HEK293 (cell line): ENCODE measurements at regions not wholly inside any gene's neighbourhood (a gene's known extent, or its start where the extent isn't known, plus 50 kb on each side); places are given as distances from the start of the nearest gene placed in this dataset.

Experiments
- CTCF ChIA-PET: fragments of 350-600 bp; formaldehyde crosslinking; extraction: SDS; loops from one replicate; lab custom pipeline; 2021; ENCODE audit warnings: antibody characterized with exemption; lab: Yijun Ruan, JAX
- POLR2A ChIA-PET: fragments of 300-600 bp; formaldehyde crosslinking; extraction: SDS; loops from one replicate; lab custom pipeline; 2020; ENCODE audit warnings: antibody characterized with exemption, inconsistent platforms; lab: Yijun Ruan, JAX
- H3K27ac ChIP-seq: fragments of 200-500 bp; sonication (Bioruptor generic); 2 replicates; pipeline ENCODE4 v1.5.1; 2014; ENCODE audit warnings: low read depth, low read length, control low read depth, inconsistent platforms; ENCODE audit errors: extremely low read depth
- H3K36me3 ChIP-seq, 2 experiments: fragments of 200-500 bp in 1 of 2; sonication (Bioruptor generic) in 1 of 2; 1 replicate in 1 of 2; 2 replicates in 1 of 2; pipeline ENCODE4 v1.5.1; 2014 to 2017; ENCODE audit warnings: inconsistent platforms in 2 of 2, low read length in 2 of 2; ENCODE audit not compliant: control insufficient read depth in 2 of 2, insufficient read depth in 1 of 2
- H3K4me1 ChIP-seq: fragments of 200-500 bp; sonication (Bioruptor generic); 2 replicates; pipeline ENCODE4 v1.5.1; 2014; ENCODE audit warnings: mild to moderate bottlenecking, low read length, inconsistent platforms; ENCODE audit not compliant: control insufficient read depth, insufficient read depth
- H3K4me3 ChIP-seq: 2 replicates; pipeline ENCODE4 v1.5.1; 2011; ENCODE audit warnings: low read depth, mild to moderate bottlenecking, control low read depth, low read length, moderate library complexity
- H3K9me3 ChIP-seq: fragments of 200-500 bp; sonication (Bioruptor generic); 2 replicates; pipeline ENCODE4 v1.5.1; 2014; ENCODE audit warnings: low read depth, low read length, inconsistent platforms; ENCODE audit not compliant: control insufficient read depth, insufficient read depth
- GLIS2 ChIP-seq: fragments of 450-650 bp; formaldehyde crosslinking; IDR thresholded peaks from 2 replicates; pipeline ENCODE4 v1.5.1; 2016; ENCODE audit warnings: missing biosample characterization, missing genetic modification characterization
- PBX3 ChIP-seq: sonication (generic); formaldehyde crosslinking; IDR thresholded peaks from 2 replicates; pipeline ENCODE4 v1.8.1; 2022; ENCODE audit warnings: mild to moderate bottlenecking, moderate library complexity, missing genetic modification reagents
- PRDM4 ChIP-seq: fragments of 450-650 bp; formaldehyde crosslinking; IDR thresholded peaks from 2 replicates; pipeline ENCODE4 v1.5.1; 2017; ENCODE audit warnings: missing biosample characterization, missing genetic modification characterization
- SETDB1 ChIP-seq: IDR thresholded peaks from one replicate; pipeline ENCODE4 v1.6.1; 2017; ENCODE audit warnings: mild to moderate bottlenecking, low read length, moderate library complexity, mixed read lengths; ENCODE audit not compliant: insufficient read length
- ZBTB26 ChIP-seq: fragments of 450-650 bp; formaldehyde crosslinking; optimal IDR thresholded peaks from 2 replicates; pipeline ENCODE3; 2016; ENCODE audit warnings: missing biosample characterization, mild to moderate bottlenecking, missing genetic modification characterization
- ZNF114 ChIP-seq: fragments of 450-650 bp; formaldehyde crosslinking; IDR thresholded peaks from 2 replicates; pipeline ENCODE4 v1.5.0; 2017; ENCODE audit warnings: missing biosample characterization, missing genetic modification characterization
- ZNF121 ChIP-seq: fragments of 450-650 bp; formaldehyde crosslinking; IDR thresholded peaks from 2 replicates; pipeline ENCODE4 v1.5.1; 2016; ENCODE audit warnings: missing biosample characterization, missing genetic modification characterization
- ZNF266 ChIP-seq: fragments of 450-650 bp; formaldehyde crosslinking; IDR thresholded peaks from 2 replicates; pipeline ENCODE4 v1.5.1; 2016; ENCODE audit warnings: missing biosample characterization, missing genetic modification characterization, low read depth
- ZNF391 ChIP-seq: fragments of 450-650 bp; formaldehyde crosslinking; IDR thresholded peaks from 2 replicates; pipeline ENCODE4 v1.5.1; 2016; ENCODE audit warnings: low read depth, missing biosample characterization, missing genetic modification characterization, borderline replicate concordance
- ZNF416 ChIP-seq: fragments of 450-650 bp; formaldehyde crosslinking; IDR thresholded peaks from 2 replicates; pipeline ENCODE4 v1.5.1; 2016; ENCODE audit warnings: missing biosample characterization, missing genetic modification characterization
- ZNF423 ChIP-seq: fragments of 450-650 bp; formaldehyde crosslinking; IDR thresholded peaks from 2 replicates; pipeline ENCODE4 v1.5.1; 2016; ENCODE audit warnings: missing biosample characterization, missing genetic modification characterization
- ZNF501 ChIP-seq: fragments of 450-650 bp; formaldehyde crosslinking; IDR thresholded peaks from 2 replicates; pipeline ENCODE4 v1.5.1; 2016; ENCODE audit warnings: missing biosample characterization, missing genetic modification characterization
- ZNF561 ChIP-seq: fragments of 450-650 bp; IDR thresholded peaks from 2 replicates; pipeline ENCODE4 v1.5.1; 2018; ENCODE audit warnings: missing biosample characterization, missing genetic modification characterization, borderline replicate concordance
- ZNF645 ChIP-seq: fragments of 450-650 bp; formaldehyde crosslinking; IDR thresholded peaks from 2 replicates; pipeline ENCODE4; 2016; ENCODE audit warnings: missing biosample characterization, missing genetic modification characterization
- ZNF654 ChIP-seq: fragments of 450-650 bp; formaldehyde crosslinking; IDR thresholded peaks from 2 replicates; pipeline ENCODE4 v1.5.1; 2016; ENCODE audit warnings: low read depth, missing biosample characterization, missing genetic modification characterization
- ZNF792 ChIP-seq: fragments of 450-650 bp; formaldehyde crosslinking; IDR thresholded peaks from 2 replicates; pipeline ENCODE4 v1.5.1; 2016; ENCODE audit warnings: missing biosample characterization, missing genetic modification characterization
- TF ChIP-seq, protein P1 (sequence below): fragments of 450-650 bp; formaldehyde crosslinking; IDR thresholded peaks from 2 replicates; pipeline ENCODE4 v1.5.1; 2016; ENCODE audit warnings: missing biosample characterization, missing genetic modification characterization
- TF ChIP-seq, protein P2 (sequence below): fragments of 450-650 bp; formaldehyde crosslinking; IDR thresholded peaks from 2 replicates; pipeline ENCODE4 v1.5.1; 2016; ENCODE audit warnings: missing biosample characterization, missing genetic modification characterization
- TF ChIP-seq, protein P3 (sequence below): fragments of 450-650 bp; formaldehyde crosslinking; IDR thresholded peaks from 2 replicates; pipeline ENCODE4 v1.5.1; 2016; ENCODE audit warnings: missing biosample characterization, missing genetic modification characterization, borderline replicate concordance

GRCh38 chr14:25220514-25220913 lies 170.6 kb upstream of the STXBP6 start (continued):
- no peak for TF ChIP-seq PRDM4 (tag by site-specific recombination)
- TF ChIP-seq ZNF121, result no peak
- no peak for TF ChIP-seq ZNF654 (tag by site-specific recombination)
- TF ChIP-seq ZNF645 (tag by site-specific recombination), result no peak
- no peak for TF ChIP-seq ZNF423 (tag by site-specific recombination)
- TF ChIP-seq ZNF416 (tag by site-specific recombination), result no peak
- TF ChIP-seq, protein P1, sequence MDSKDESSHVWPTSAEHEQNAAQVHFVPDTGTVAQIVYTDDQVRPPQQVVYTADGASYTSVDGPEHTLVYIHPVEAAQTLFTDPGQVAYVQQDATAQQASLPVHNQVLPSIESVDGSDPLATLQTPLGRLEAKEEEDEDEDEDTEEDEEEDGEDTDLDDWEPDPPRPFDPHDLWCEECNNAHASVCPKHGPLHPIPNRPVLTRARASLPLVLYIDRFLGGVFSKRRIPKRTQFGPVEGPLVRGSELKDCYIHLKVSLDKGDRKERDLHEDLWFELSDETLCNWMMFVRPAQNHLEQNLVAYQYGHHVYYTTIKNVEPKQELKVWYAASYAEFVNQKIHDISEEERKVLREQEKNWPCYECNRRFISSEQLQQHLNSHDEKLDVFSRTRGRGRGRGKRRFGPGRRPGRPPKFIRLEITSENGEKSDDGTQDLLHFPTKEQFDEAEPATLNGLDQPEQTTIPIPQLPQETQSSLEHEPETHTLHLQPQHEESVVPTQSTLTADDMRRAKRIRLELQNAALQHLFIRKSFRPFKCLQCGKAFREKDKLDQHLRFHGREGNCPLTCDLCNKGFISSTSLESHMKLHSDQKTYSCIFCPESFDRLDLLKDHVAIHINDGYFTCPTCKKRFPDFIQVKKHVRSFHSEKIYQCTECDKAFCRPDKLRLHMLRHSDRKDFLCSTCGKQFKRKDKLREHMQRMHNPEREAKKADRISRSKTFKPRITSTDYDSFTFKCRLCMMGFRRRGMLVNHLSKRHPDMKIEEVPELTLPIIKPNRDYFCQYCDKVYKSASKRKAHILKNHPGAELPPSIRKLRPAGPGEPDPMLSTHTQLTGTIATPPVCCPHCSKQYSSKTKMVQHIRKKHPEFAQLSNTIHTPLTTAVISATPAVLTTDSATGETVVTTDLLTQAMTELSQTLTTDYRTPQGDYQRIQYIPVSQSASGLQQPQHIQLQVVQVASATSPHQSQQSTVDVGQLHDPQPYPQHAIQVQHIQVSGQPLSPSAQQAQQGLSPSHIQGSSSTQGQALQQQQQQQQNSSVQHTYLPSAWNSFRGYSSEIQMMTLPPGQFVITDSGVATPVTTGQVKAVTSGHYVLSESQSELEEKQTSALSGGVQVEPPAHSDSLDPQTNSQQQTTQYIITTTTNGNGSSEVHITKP (tag by site-specific recombination), result no peak
- TF ChIP-seq, protein P2, sequence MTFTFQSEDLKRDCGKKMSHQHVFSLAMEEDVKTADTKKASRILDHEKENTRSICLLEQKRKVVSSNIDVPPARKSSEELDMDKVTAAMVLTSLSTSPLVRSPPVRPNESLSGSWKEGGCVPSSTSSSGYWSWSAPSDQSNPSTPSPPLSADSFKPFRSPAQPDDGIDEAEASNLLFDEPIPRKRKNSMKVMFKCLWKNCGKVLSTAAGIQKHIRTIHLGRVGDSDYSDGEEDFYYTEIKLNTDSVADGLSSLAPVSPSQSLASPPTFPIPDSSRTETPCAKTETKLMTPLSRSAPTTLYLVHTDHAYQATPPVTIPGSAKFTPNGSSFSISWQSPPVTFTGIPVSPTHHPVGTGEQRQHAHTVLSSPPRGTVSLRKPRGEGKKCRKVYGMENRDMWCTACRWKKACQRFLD, result no peak
- TF ChIP-seq, all 188 proteins: peak for 0

DNA sequence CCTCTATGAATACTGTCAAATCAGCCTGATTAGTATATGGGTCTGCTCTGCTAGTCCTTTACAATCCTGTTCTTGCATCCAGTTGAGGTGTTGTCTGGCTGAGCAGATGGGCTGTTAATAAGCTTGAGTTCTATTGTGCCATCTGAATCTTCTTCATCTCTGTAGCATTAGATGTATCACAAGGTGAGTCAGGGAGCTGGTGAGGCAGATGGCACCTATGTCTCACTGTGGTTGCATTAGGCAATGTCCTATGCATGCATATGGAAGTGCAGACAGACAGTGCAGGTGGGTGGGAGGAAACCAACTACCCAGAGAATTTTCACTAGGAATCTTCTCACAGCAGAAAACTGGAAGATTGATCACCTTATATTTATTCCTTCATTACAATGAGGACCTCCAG lies 165.7 kb upstream of the STXBP6 start:
- ChIA-PET CTCF (no interaction called here), POLR2A (no interaction called here)
- Histone ChIP-seq H3K27ac (no peak overlapping the region), H3K4me1 (no peaks in the 10 kb centered on the region), H3K9me3 (no peaks in the 10 kb centered on the region), H3K4me3 (no peak overlapping the region), H3K36me3 (no peaks in the 10 kb centered on the region)
- TF ChIP-seq ZNF266 (tag by site-specific recombination) (no peak), GLIS2 (tag by site-specific recombination) (no peak), ZNF561 (tag by site-specific recombination) (no peak), PBX3 (CRISPR knock-in tag) (no peak), ZNF114 (no peak), ZBTB26 (tag by site-specific recombination) (no peak), ZNF391 (tag by site-specific recombination) (no peak), SETDB1 (no peak), ZNF501 (no peak), ZNF792 (tag by site-specific recombination) (no peak)
- TF ChIP-seq, protein P3, sequence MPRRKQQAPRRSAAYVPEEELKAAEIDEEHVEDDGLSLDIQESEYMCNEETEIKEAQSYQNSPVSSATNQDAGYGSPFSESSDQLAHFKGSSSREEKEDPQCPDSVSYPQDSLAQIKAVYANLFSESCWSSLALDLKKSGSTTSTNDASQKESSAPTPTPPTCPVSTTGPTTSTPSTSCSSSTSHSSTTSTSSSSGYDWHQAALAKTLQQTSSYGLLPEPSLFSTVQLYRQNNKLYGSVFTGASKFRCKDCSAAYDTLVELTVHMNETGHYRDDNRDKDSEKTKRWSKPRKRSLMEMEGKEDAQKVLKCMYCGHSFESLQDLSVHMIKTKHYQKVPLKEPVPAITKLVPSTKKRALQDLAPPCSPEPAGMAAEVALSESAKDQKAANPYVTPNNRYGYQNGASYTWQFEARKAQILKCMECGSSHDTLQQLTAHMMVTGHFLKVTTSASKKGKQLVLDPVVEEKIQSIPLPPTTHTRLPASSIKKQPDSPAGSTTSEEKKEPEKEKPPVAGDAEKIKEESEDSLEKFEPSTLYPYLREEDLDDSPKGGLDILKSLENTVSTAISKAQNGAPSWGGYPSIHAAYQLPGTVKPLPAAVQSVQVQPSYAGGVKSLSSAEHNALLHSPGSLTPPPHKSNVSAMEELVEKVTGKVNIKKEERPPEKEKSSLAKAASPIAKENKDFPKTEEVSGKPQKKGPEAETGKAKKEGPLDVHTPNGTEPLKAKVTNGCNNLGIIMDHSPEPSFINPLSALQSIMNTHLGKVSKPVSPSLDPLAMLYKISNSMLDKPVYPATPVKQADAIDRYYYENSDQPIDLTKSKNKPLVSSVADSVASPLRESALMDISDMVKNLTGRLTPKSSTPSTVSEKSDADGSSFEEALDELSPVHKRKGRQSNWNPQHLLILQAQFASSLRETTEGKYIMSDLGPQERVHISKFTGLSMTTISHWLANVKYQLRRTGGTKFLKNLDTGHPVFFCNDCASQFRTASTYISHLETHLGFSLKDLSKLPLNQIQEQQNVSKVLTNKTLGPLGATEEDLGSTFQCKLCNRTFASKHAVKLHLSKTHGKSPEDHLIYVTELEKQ (tag by site-specific recombination), result no peak
